Panc1 (cell line): ENCODE measurements at regions not wholly inside any gene's neighbourhood (a gene's known extent, or its start where the extent isn't known, plus 50 kb on each side); places are given as distances from the start of the nearest gene placed in this dataset.

Source experiments
- ATAC-seq: fragments of 200-7000 bp; cut with Tn5 transposase; 2 replicates; pipeline ENCODE4 v1.9.1; 2020; ENCODE audit warnings: mild to moderate bottlenecking, moderate library complexity
- BruUV-seq: library from RNA; stranded (reverse); fragments of 400-500 nt; replicated peaks from 2 replicates; lab custom pipeline; 2021; lab: Mats Ljungman, UMichigan
- CTCF ChIA-PET: fragments of 300-600 bp; sonication (Branson Sonifier 250); formaldehyde crosslinking; loops from one replicate; lab custom pipeline; 2022; ENCODE audit warnings: antibody characterized with exemption; lab: Charles Lee
- POLR2A ChIA-PET: fragments of 300-600 bp; sonication (Branson Sonifier 250); formaldehyde crosslinking; loops from one replicate; lab custom pipeline; 2022; ENCODE audit warnings: antibody characterized with exemption; lab: Charles Lee
- DNase-seq: peaks from one replicate; pipeline ENCODE4 v3.0.0-alpha.2; 2010; ENCODE audit warnings: low read depth, low spot score
- H3K27ac ChIP-seq: 2 replicates; pipeline ENCODE4 v1.5.1; 2011; ENCODE audit warnings: mild to moderate bottlenecking, low read length, inconsistent platforms
- H3K27me3 ChIP-seq: fragments of 200-500 bp; sonication (Bioruptor generic); 2 replicates; pipeline ENCODE4 v1.6.0; 2014; ENCODE audit warnings: low read length, inconsistent platforms; ENCODE audit not compliant: control insufficient read depth, insufficient read depth
- H3K36me3 ChIP-seq: fragments of 200-500 bp; sonication (Bioruptor generic); 2 replicates; pipeline ENCODE4 v1.5.1; 2014; ENCODE audit warnings: inconsistent platforms, mild to moderate bottlenecking, low read length, moderate library complexity; ENCODE audit not compliant: control insufficient read depth, insufficient read depth
- H3K4me1 ChIP-seq: 2 replicates; pipeline ENCODE4 v1.5.1; 2011; ENCODE audit warnings: inconsistent platforms, mild to moderate bottlenecking, low read length, moderate library complexity; ENCODE audit not compliant: control insufficient read depth, insufficient read depth
- H3K4me3 ChIP-seq, 2 experiments: 2 replicates each; pipeline ENCODE4 v1.5.1; 2011 to 2012; ENCODE audit warnings: low read depth in 2 of 2, low read length in 2 of 2, mild to moderate bottlenecking in 2 of 2, inconsistent platforms in 1 of 2, moderate library complexity in 1 of 2
- H3K9me3 ChIP-seq: fragments of 200-500 bp; sonication (Bioruptor generic); 2 replicates; pipeline ENCODE4 v1.5.1; 2014; ENCODE audit warnings: low read depth, mild to moderate bottlenecking, inconsistent platforms, low read length, moderate library complexity; ENCODE audit not compliant: control insufficient read depth, insufficient read depth
- CTCF ChIP-seq: fragments of 450-650 bp; IDR thresholded peaks from 2 replicates; pipeline ENCODE4 v1.5.1; 2017; ENCODE audit warnings: mild to moderate bottlenecking
- POLR2AphosphoS5 ChIP-seq: IDR thresholded peaks from 2 replicates; pipeline ENCODE4 v1.6.1; 2012; ENCODE audit warnings: mild to moderate bottlenecking, low read depth, low read length, moderate library complexity
- REST ChIP-seq, 2 experiments: IDR thresholded peaks; 2 replicates each; pipeline ENCODE4 v1.6.1; 2011 to 2012; ENCODE audit warnings: low read depth in 2 of 2, control low read depth in 1 of 2, low read length in 1 of 2, mild to moderate bottlenecking in 1 of 2, moderate library complexity in 1 of 2; ENCODE audit not compliant: insufficient read depth in 1 of 2
- SIN3A ChIP-seq: IDR thresholded peaks from 2 replicates; pipeline ENCODE4 v1.6.1; 2012; ENCODE audit warnings: low read depth, mild to moderate bottlenecking, low read length, moderate library complexity, borderline replicate concordance; ENCODE audit not compliant: insufficient read depth
- TCF7L2 ChIP-seq: IDR thresholded peaks from 2 replicates; pipeline ENCODE4 v1.6.1; 2011; ENCODE audit warnings: mild to moderate bottlenecking, low read depth, low read length, inconsistent platforms
- in situ Hi-C: cut with HindIII; loops from 2 replicates; pipeline ENCODE4 v1.10.0; 2016; ENCODE audit warnings: low sequenced_read_pairs, low pct_unique_long_range_greater_than_20kb
- intact Hi-C: fragments of 100-400 bp; cut with micrococcal nuclease; formaldehyde crosslinking; loops from one replicate; pipeline ENCODE4 v1.10.0; 2022; ENCODE audit not compliant: unreplicated experiment

GRCh38 chrX:74160816-74161215, 143.2 kb upstream of the ZCCHC13 start:
- H3K27ac ChIP-seq, result peak overlapping the region; percentile 52; the same call in 1 of the 2 replicates
- no peaks in the 10 kb centered on the region for H3K4me1 ChIP-seq
- POLR2A ChIA-PET, result no interaction called here
- no peaks in the 10 kb centered on the region for H3K27me3 ChIP-seq
- no peak for DNase-seq
- CTCF ChIA-PET, result no interaction called here
- in situ Hi-C loops (no loop called here), intact Hi-C loops (no loop called here)
- no TSS peak for BruUV-seq
- TF ChIP-seq CTCF, result no peak
- TF ChIP-seq POLR2AphosphoS5, result no peak
- TF ChIP-seq TCF7L2, result no peak
- no peak for TF ChIP-seq REST (IDR thresholded peaks at IDR 0.05; ENCODE audit: insufficient read depth in 1 of 2, low read depth in 2 of 2, low read length in 1 of 2)
- TF ChIP-seq SIN3A, result no peak
- no peaks in the 10 kb centered on the region for H3K9me3 ChIP-seq
- no peak for ATAC-seq
- no peaks in the 10 kb centered on the region for H3K36me3 ChIP-seq
- H3K4me3 ChIP-seq, result no peak overlapping the region

GRCh38 chrX:74160358-74160757, 143.6 kb upstream of the ZCCHC13 start:
- BruUV-seq, result no TSS peak
- Histone ChIP-seq H3K36me3 (no peaks in the 10 kb centered on the region), H3K4me3 (no peak overlapping the region), H3K27ac (no peak overlapping the region; the same call in 1 of the 2 replicates), H3K27me3 (no peaks in the 10 kb centered on the region), H3K9me3 (no peaks in the 10 kb centered on the region), H3K4me1 (no peaks in the 10 kb centered on the region)
- TF ChIP-seq CTCF (no peak), REST (IDR thresholded peaks at IDR 0.05; ENCODE audit: insufficient read depth in 1 of 2, low read depth in 2 of 2, low read length in 1 of 2) (no peak), POLR2AphosphoS5 (no peak), TCF7L2 (no peak), SIN3A (no peak)
- DNase-seq (no peak), ATAC-seq (no peak)
- CTCF ChIA-PET, result no interaction called here
- POLR2A ChIA-PET, result no interaction called here
- intact Hi-C loops (no loop called here), in situ Hi-C loops (no loop called here)
